ENCODE measurements at regions not wholly inside any gene's neighbourhood (a gene's known extent, or its start where the extent isn't known, plus 50 kb on each side); places are given as distances from the start of the nearest gene placed in this dataset.
"Not testable (repeated sequence)": the region's sequence is repeated elsewhere in the genome, so short reads cannot be mapped to it uniquely, and the experiment has no call there.

DNA sequence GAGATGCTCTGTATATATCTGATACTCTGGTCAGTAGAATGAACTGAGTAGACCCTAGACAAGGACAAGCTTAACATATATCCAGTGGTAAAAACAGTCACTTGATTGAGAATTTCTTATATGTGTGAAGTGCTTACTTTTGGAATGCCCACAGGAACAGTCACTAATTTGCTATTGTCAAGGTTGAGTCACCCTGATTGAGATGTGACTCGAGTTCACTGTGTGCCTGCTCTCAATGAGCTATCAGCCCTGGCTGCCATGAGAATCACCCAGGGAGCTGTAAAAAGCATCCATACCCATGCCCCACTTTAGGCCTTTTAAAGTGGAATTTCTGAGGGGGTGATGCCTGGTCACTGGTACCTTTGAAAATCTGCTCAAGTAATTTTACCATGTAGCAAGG, 283.7 kb downstream of the SUCLG1 start:
- WGBS (ENCODE audit: extremely low coverage, insufficient coverage, low lambda C conversion rate): no CpG with 5 or more reads among the region's 1 CpG
- Histone ChIP-seq H3K23ac (ENCODE audit: low read length) (no peak overlapping the region), H3K27me3 (ENCODE audit: insufficient read depth, low read length, poor library complexity) (no peaks in the 10 kb centered on the region), H3K4me2 (ENCODE audit: low read length) (no peak overlapping the region), H3K36me3 (ENCODE audit: control insufficient read depth, insufficient read depth, low read length) (no peaks in the 10 kb centered on the region), H2BK120ac (ENCODE audit: low read depth, low read length) (no peak overlapping the region), H4K5ac (ENCODE audit: low read length) (no peak overlapping the region), H3K79me1 (ENCODE audit: low read length) (no peaks in the 10 kb centered on the region), H3K18ac (ENCODE audit: low read length) (no peak overlapping the region), H3K9ac (ENCODE audit: low read length) (no peak overlapping the region), H3K4me1 (ENCODE audit: control insufficient read depth, low read depth, low read length) (no peaks in the 10 kb centered on the region), H2AK5ac (ENCODE audit: low read length) (no peak overlapping the region), H2BK15ac (replicated peaks; ENCODE audit: low read depth) (no peak overlapping the region), H3K79me2 (ENCODE audit: control insufficient read depth, insufficient read depth, low read length) (no peaks in the 10 kb centered on the region), H3K27ac (ENCODE audit: low read depth, low read length) (no peak overlapping the region), H3K4ac (ENCODE audit: low read depth, low read length) (no peak overlapping the region), H3K4me3 (ENCODE audit: low read length) (no peak overlapping the region), H2BK5ac (ENCODE audit: low read length) (no peak overlapping the region), H3K56ac (ENCODE audit: low read length) (no peak overlapping the region), H4K8ac (ENCODE audit: low read depth, low read length) (no peak overlapping the region)
- DNase-seq: no peak

DNA sequence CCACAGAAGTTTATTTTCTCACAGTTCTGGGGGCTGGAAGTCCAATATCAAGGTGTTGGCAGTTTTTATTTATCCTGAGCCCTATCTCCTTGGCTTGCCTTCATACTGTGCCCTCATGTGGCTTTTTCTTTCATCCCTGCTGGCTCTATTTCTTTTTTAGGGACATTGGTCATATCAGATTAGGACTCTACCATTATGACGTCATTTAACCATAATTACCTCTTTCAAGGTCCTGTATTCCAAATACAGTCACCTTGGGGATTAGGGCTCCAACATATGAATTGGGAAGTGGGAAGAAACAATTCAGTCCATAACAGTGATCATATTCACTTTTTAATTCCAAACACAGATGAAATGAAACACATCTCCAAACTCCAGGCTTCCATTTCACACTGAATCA, 286.0 kb downstream of the SUCLG1 start:
- Histone ChIP-seq H4K5ac (ENCODE audit: low read length) (no peak overlapping the region), H3K27me3 (ENCODE audit: insufficient read depth, low read length, poor library complexity) (no peaks in the 10 kb centered on the region), H2BK5ac (ENCODE audit: low read length) (no peak overlapping the region), H2AK5ac (ENCODE audit: low read length) (no peak overlapping the region), H3K79me1 (ENCODE audit: low read length) (no peaks in the 10 kb centered on the region), H3K23ac (ENCODE audit: low read length) (no peak overlapping the region), H3K4me3 (ENCODE audit: low read length) (no peak overlapping the region), H3K56ac (ENCODE audit: low read length) (no peak overlapping the region), H2BK15ac (replicated peaks; ENCODE audit: low read depth) (no peak overlapping the region), H3K4me1 (ENCODE audit: control insufficient read depth, low read depth, low read length) (no peaks in the 10 kb centered on the region), H3K79me2 (ENCODE audit: control insufficient read depth, insufficient read depth, low read length) (no peaks in the 10 kb centered on the region), H3K4ac (ENCODE audit: low read depth, low read length) (no peak overlapping the region), H3K9ac (ENCODE audit: low read length) (no peak overlapping the region), H3K36me3 (ENCODE audit: control insufficient read depth, insufficient read depth, low read length) (no peaks in the 10 kb centered on the region), H3K27ac (ENCODE audit: low read depth, low read length) (no peak overlapping the region), H2BK120ac (ENCODE audit: low read depth, low read length) (no peak overlapping the region), H3K4me2 (ENCODE audit: low read length) (no peak overlapping the region), H3K18ac (ENCODE audit: low read length) (no peak overlapping the region), H4K8ac (ENCODE audit: low read depth, low read length) (no peak overlapping the region)
- no peak for DNase-seq
- WGBS (ENCODE audit: extremely low coverage, insufficient coverage, low lambda C conversion rate): no CpG with 5 or more reads among the region's 1 CpG

DNA sequence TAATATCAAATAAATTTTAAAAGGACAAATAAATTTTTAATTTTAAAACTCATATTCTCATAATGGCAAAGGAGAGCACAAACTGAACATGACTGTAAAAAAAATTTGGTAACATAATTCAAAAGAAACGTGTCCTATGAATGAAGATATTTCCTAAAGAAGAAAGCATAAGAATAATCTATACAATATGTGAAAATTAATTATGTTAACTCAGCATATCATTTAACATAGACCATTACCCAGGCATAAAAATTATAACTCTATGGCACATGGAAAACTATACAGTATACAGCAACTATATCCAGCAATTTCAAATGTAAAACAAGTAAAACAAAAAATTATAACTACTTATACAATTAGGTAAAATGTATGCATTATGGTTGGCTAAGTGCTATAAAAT, 288.1 kb downstream of the SUCLG1 start:
- Histone ChIP-seq H3K4me1 (ENCODE audit: control insufficient read depth, low read depth, low read length) (no peaks in the 10 kb centered on the region), H3K36me3 (ENCODE audit: control insufficient read depth, insufficient read depth, low read length) (no peaks in the 10 kb centered on the region), H4K8ac (ENCODE audit: low read depth, low read length) (no peak overlapping the region), H2BK15ac (replicated peaks; ENCODE audit: low read depth) (no peak overlapping the region), H3K4me3 (ENCODE audit: low read length) (no peak overlapping the region), H3K56ac (ENCODE audit: low read length) (no peak overlapping the region), H2BK120ac (ENCODE audit: low read depth, low read length) (no peak overlapping the region), H3K79me1 (ENCODE audit: low read length) (no peaks in the 10 kb centered on the region), H3K18ac (ENCODE audit: low read length) (no peak overlapping the region), H3K9ac (ENCODE audit: low read length) (no peak overlapping the region), H3K4ac (ENCODE audit: low read depth, low read length) (no peak overlapping the region), H3K79me2 (ENCODE audit: control insufficient read depth, insufficient read depth, low read length) (no peaks in the 10 kb centered on the region), H3K27me3 (ENCODE audit: insufficient read depth, low read length, poor library complexity) (no peaks in the 10 kb centered on the region), H3K27ac (ENCODE audit: low read depth, low read length) (no peak overlapping the region), H2BK5ac (ENCODE audit: low read length) (no peak overlapping the region), H2AK5ac (ENCODE audit: low read length) (no peak overlapping the region), H3K4me2 (ENCODE audit: low read length) (no peak overlapping the region), H3K23ac (ENCODE audit: low read length) (no peak overlapping the region), H4K5ac (ENCODE audit: low read length) (no peak overlapping the region)
- WGBS (ENCODE audit: extremely low coverage, insufficient coverage, low lambda C conversion rate): no CpG with 5 or more reads among the region's 1 CpG
- DNase-seq: no peak

DNA sequence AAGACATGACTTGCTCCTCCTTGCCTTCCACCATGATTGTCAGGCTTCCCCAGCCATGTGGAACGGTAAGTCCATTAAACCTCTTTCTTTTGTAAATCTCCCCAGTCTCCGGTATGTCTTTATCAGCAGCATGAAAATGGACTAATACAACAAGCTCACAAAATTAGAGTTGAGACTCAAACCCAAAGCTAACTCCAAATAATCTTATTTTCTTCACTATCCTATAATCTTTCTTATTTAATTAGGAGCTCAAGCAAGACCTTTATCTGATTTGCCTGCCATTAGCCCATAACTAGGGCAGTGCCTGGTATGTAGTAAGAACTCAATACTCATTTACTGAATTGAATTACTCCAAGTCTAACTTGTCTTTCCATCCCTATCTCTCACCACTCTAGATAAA, 289.2 kb downstream of the SUCLG1 start:
- H3K23ac ChIP-seq (ENCODE audit: low read length): no peak overlapping the region
- H3K4me1 ChIP-seq (ENCODE audit: control insufficient read depth, low read depth, low read length): no peaks in the 10 kb centered on the region
- no peaks in the 10 kb centered on the region for H3K36me3 ChIP-seq (ENCODE audit: control insufficient read depth, insufficient read depth, low read length)
- DNase-seq: no peak
- H2BK120ac ChIP-seq (ENCODE audit: low read depth, low read length): no peak overlapping the region
- H3K27me3 ChIP-seq (ENCODE audit: insufficient read depth, low read length, poor library complexity): no peaks in the 10 kb centered on the region
- no peak overlapping the region for H4K5ac ChIP-seq (ENCODE audit: low read length)
- H3K79me2 ChIP-seq (ENCODE audit: control insufficient read depth, insufficient read depth, low read length): no peaks in the 10 kb centered on the region
- no peak overlapping the region for H2AK5ac ChIP-seq (ENCODE audit: low read length)
- H2BK15ac ChIP-seq (replicated peaks; ENCODE audit: low read depth): no peak overlapping the region
- H2BK5ac ChIP-seq (ENCODE audit: low read length): no peak overlapping the region
- no peak overlapping the region for H3K27ac ChIP-seq (ENCODE audit: low read depth, low read length)
- WGBS (ENCODE audit: extremely low coverage, insufficient coverage, low lambda C conversion rate): no CpG with 5 or more reads among the region's 2 CpGs
- H4K8ac ChIP-seq (ENCODE audit: low read depth, low read length): no peak overlapping the region
- no peak overlapping the region for H3K4ac ChIP-seq (ENCODE audit: low read depth, low read length)
- H3K79me1 ChIP-seq (ENCODE audit: low read length): no peaks in the 10 kb centered on the region
- H3K4me2 ChIP-seq (ENCODE audit: low read length): no peak overlapping the region
- H3K4me3 ChIP-seq (ENCODE audit: low read length): no peak overlapping the region
- no peak overlapping the region for H3K56ac ChIP-seq (ENCODE audit: low read length)
- no peak overlapping the region for H3K18ac ChIP-seq (ENCODE audit: low read length)
- H3K9ac ChIP-seq (ENCODE audit: low read length): no peak overlapping the region

DNA sequence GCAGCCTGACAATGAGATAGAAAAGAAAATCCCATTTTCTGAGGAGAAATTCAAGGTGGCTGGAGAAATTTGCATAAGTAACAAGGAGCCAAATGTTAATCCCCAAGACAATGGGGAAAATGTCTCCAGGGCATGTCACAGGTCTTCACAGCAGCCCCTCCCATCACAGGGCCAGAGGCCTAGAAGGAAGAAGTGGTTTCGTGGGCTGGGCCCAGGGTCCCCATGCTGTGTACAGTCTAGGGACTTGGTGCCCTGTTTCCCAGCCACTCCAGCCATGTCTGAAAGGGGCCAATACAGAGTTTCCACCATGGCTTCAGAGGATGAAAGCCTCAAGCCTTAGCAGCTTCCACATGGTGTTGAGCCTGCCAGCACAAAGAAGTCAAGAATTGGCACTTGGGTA, 290.5 kb downstream of the SUCLG1 start:
- H3K36me3 ChIP-seq (ENCODE audit: control insufficient read depth, insufficient read depth, low read length); H3K23ac ChIP-seq (ENCODE audit: low read length); H3K27me3 ChIP-seq (ENCODE audit: insufficient read depth, low read length, poor library complexity); H4K5ac ChIP-seq (ENCODE audit: low read length); H3K56ac ChIP-seq (ENCODE audit: low read length); H2BK5ac ChIP-seq (ENCODE audit: low read length); H3K79me2 ChIP-seq (ENCODE audit: control insufficient read depth, insufficient read depth, low read length); H3K4me3 ChIP-seq (ENCODE audit: low read length); H3K18ac ChIP-seq (ENCODE audit: low read length); H3K79me1 ChIP-seq (ENCODE audit: low read length); H3K4me1 ChIP-seq (ENCODE audit: control insufficient read depth, low read depth, low read length); H3K4ac ChIP-seq (ENCODE audit: low read depth, low read length); H2AK5ac ChIP-seq (ENCODE audit: low read length); H2BK120ac ChIP-seq (ENCODE audit: low read depth, low read length); H4K8ac ChIP-seq (ENCODE audit: low read depth, low read length); H3K9ac ChIP-seq (ENCODE audit: low read length); H3K4me2 ChIP-seq (ENCODE audit: low read length); H3K27ac ChIP-seq (ENCODE audit: low read depth, low read length); H2BK15ac ChIP-seq (replicated peaks; ENCODE audit: low read depth): not testable (repeated sequence)
- peak; percentile 22 for DNase-seq
- WGBS (ENCODE audit: extremely low coverage, insufficient coverage, low lambda C conversion rate): no CpG with 5 or more reads among the region's 1 CpG

DNA sequence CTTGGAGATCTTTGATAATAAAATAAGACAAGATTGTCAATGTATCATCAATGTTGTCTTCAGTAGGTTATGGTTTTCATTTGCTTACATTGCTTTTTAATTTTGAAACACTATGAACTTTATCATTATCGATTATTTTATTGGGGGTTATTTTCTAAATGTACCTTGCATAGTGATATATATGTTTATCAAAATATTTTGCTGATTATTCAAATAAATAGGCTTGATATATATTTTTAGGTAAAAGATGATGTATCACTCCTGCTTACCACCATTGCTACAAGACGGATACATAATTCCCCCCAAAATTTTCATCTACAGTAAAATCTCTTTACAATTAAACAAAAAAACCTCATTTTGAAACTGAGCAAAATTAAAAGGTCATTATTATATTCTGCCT, 293.8 kb downstream of the SUCLG1 start:
- WGBS (ENCODE audit: extremely low coverage, insufficient coverage, low lambda C conversion rate): no CpG with 5 or more reads among the region's 2 CpGs
- no peaks in the 10 kb centered on the region for H3K79me1 ChIP-seq (ENCODE audit: low read length)
- no peak overlapping the region for H3K4ac ChIP-seq (ENCODE audit: low read depth, low read length)
- no peak overlapping the region for H3K4me2 ChIP-seq (ENCODE audit: low read length)
- H3K56ac ChIP-seq (ENCODE audit: low read length): no peak overlapping the region
- no peak overlapping the region for H4K5ac ChIP-seq (ENCODE audit: low read length)
- no peak overlapping the region for H2BK15ac ChIP-seq (replicated peaks; ENCODE audit: low read depth)
- no peak overlapping the region for H3K4me3 ChIP-seq (ENCODE audit: low read length)
- no peaks in the 10 kb centered on the region for H3K36me3 ChIP-seq (ENCODE audit: control insufficient read depth, insufficient read depth, low read length)
- H3K4me1 ChIP-seq (ENCODE audit: control insufficient read depth, low read depth, low read length): no peaks in the 10 kb centered on the region
- H3K23ac ChIP-seq (ENCODE audit: low read length): no peak overlapping the region
- H2BK120ac ChIP-seq (ENCODE audit: low read depth, low read length): no peak overlapping the region
- H3K27ac ChIP-seq (ENCODE audit: low read depth, low read length): no peak overlapping the region
- H3K27me3 ChIP-seq (ENCODE audit: insufficient read depth, low read length, poor library complexity): no peaks in the 10 kb centered on the region
- no peaks in the 10 kb centered on the region for H3K79me2 ChIP-seq (ENCODE audit: control insufficient read depth, insufficient read depth, low read length)
- no peak for DNase-seq
- no peak overlapping the region for H3K9ac ChIP-seq (ENCODE audit: low read length)
- no peak overlapping the region for H2AK5ac ChIP-seq (ENCODE audit: low read length)
- H2BK5ac ChIP-seq (ENCODE audit: low read length): no peak overlapping the region
- no peak overlapping the region for H3K18ac ChIP-seq (ENCODE audit: low read length)
- H4K8ac ChIP-seq (ENCODE audit: low read depth, low read length): no peak overlapping the region

All from mesendoderm (in vitro differentiated cells).